UCSD-AML1 (cell line): ENCODE measurements at regions not wholly inside any gene's neighbourhood (a gene's known extent, or its start where the extent isn't known, plus 50 kb on each side); places are given as distances from the start of the nearest gene placed in this dataset.
A peak's percentile ranks its signal among the peaks of the same experiment; 100 is the strongest.

ENCODE experiments used
- DNase-seq: peaks from one replicate; lab custom pipeline; 2025; ENCODE audit not compliant: unreplicated experiment; lab: John Stamatoyannopoulos, UW

DNA sequence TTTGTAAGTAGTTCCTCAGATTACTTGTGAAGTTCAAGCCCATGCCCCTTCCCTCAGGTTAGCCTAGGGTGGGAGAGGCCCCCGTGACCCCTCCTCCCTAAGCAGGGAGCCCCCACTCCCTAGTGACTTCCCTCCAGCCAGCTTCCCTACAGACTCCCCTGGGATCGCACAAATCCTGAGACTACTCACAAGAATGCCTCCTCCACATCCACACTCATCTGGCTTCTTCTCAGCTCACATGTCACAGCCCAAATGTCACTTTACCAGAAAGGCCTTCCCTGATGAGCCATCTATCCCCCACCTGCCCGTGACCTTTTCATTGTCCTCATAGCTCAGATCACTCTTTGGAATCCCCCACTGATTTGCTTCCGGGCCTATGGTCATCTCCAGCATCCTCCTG is 96.7 kb upstream of the ARAP3 start:
- no peak for DNase-seq

- no peak for DNase-seq
Measured at GRCh38 chr5:141778206-141778605, 96.2 kb upstream of the ARAP3 start.

GRCh38 chr5:141777711-141778110 is 95.7 kb upstream of the ARAP3 start:
- no peak for DNase-seq

- DNase-seq = no peak
Measured at GRCh38 chr5:141777130-141777529, 95.1 kb upstream of the ARAP3 start.

DNA sequence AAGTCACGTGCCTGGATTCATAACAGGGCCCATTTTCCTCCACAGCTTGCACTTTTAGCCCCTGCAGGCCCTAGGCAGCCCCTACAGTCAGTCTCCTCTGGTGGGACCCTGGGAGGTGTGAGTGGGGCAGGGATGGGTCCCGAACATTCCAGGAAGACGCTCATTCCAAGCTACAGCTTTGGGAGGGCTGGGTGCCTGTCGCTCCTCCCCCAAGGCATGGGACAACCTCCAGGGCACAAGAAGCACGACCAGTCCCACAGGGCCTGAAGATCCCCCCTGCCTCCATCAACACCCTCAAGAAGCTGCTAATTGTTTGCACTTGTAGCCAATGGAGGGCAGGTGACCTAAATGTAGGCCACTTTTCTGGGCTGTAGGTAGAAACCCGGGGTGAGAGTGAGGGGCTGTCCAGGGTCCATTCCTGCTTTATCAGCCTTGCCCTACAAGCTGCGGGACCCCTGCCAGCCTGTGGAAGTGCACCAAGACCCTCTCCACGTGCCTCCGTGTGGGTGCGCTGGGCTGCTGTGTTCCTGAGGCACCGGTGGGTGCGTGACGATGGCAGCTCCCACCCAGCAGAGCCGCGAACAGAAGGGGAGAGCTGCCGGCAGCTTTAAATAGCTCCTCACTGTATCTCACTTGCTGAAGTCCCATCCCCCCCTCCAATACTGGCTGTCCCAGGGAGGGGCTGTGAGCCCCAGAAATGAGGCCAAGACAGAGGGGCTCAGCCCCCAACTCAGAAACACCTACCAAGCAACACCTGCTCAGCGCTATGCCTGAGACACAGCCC is 91.9 kb upstream of the ARAP3 start:
- no peak for DNase-seq

- DNase-seq = no peak
Measured at GRCh38 chr5:141772281-141772680, 90.3 kb upstream of the ARAP3 start.

- DNase-seq = no peak
Measured at GRCh38 chr5:141771562-141771961, 89.5 kb upstream of the ARAP3 start.

- no peak for DNase-seq
Measured at GRCh38 chr5:141771031-141771430, 89.0 kb upstream of the ARAP3 start.

GRCh38 chr5:141769671-141770070 is 87.6 kb upstream of the ARAP3 start:
- DNase-seq = no peak

- DNase-seq = no peak
Measured at GRCh38 chr5:141767671-141768070, 85.6 kb upstream of the ARAP3 start.

- no peak for DNase-seq
Measured at GRCh38 chr5:141765896-141766551, 84.0 kb upstream of the ARAP3 start.

DNA sequence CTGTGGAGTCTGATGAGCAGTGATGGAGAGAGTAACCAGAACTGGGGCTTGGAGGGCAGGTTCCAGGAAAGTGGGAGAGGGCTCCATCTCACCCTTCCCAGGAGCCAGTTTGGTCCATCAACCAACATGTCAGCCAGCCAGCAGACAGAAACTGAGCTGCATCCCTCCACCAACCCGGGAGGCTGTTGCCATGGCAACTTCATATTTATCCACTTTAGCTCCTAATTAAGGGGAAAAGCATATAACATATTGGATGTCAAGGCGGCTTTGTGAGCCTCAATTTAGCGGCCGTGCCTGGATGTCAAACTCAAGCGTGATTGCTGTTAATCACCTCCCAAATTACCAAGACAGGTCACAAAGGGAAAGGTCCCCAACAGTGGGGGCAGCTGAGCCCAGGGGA is 81.5 kb upstream of the ARAP3 start:
- DNase-seq = no peak

DNA sequence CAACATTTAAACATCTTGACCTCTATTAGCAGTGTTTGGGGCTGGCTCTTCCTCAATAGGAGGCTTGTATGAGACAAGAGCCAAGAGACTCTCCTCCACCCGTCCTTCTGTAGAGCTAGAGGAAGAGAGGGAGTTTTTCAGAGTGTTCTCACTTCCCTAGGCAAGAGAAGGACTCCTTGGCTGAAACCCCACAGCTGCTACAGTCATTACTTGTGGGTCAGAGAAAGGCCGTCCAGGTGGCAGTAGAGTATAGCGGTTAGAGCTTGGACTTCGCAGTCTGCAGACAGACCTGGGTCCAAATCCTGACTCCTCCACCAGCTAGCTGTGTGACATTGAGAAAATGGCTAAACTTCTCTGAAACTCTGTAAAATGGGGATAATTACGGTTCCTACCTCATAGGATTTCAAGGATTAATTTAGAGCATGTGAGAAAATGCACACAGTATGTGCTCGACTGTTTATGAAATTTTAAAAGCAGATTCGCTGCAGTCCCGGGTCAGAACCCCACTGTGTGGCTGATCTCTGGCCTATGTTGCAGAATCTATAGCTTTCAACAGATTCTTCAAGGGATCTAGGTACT is 80.8 kb upstream of the ARAP3 start:
- no peak for DNase-seq

- no peak for DNase-seq
Measured at GRCh38 chr5:141762316-141762715, 80.3 kb upstream of the ARAP3 start.

DNA sequence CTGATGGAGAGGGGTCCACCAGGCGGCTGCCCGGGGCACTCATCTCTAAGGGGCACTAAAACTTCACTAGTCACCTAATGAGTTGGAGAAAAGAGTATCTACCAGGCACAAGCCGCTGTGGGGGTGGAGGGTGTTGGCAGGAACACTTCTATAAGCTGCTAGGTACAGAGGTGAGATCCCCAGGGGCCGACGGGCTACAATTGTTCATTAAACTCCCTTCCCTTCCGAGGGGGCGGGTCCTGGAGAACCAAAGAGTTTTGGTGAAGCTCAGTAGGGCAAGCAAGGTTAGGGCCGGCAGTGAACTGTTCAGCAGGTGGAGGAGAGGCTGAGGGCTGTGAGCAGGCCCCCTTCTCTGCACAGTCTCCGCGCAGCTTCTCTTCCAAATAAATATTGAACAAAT is 78.7 kb upstream of the ARAP3 start:
- no peak for DNase-seq

DNA sequence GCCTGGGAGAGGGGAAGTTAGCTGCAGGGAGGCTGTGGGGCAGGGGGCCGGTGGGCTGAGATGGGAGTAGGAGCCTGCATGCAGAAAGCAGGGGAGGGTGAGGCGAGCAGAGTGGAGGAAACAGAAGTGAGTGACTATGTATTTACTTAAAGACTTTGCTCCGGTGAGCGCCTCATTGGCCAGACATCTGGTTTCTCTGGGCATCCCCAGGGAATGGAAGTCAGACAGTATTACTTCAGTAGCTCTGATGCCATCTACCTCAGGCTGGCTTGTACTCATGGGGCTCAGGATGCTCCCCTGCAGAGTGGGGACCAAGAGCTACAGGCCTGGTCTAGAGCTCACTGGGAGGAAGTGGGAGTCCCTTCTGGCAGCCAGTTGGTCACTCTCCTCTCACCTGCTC is 78.2 kb upstream of the ARAP3 start:
- DNase-seq = no peak

DNA sequence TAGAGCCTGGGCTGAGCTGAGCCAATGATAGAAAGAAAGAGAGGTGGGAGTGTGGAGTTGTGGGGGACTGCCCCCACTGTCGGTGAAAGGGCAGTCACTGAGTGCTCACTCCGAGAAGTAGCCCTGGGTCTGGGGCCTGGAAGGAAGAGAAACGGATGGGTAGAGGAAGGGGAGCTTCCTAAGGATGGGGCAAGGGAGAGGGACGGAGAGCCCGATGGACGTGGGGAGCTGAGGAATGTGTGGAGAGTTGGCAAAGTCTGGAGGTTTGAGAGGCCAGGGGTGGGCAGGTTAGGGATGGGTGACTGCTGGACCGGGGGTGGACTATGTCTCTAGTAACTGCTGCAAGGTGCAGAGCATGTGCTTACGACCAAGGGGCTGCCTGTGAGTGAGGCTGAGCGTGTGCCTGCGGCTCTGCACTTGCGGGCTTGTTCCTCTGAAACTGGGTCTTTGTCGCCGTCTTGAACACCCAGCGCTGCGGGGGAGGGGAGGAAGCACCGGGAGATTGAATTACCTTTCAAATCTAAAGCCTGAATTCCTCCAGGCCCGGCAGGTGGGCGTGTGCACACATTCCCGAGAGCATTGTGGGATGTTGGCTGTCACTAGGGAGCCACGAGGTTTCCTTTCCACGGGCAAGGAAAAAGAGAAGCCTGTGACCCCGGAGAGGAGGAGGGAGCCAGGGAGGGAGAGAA is 76.4 kb upstream of the ARAP3 start:
- no peak for DNase-seq

- DNase-seq = peak; percentile 20
Measured at GRCh38 chr5:141757402-141757801, 75.4 kb upstream of the ARAP3 start.

- no peak for DNase-seq
Measured at GRCh38 chr5:141756196-141756595, 74.2 kb upstream of the ARAP3 start.

DNA sequence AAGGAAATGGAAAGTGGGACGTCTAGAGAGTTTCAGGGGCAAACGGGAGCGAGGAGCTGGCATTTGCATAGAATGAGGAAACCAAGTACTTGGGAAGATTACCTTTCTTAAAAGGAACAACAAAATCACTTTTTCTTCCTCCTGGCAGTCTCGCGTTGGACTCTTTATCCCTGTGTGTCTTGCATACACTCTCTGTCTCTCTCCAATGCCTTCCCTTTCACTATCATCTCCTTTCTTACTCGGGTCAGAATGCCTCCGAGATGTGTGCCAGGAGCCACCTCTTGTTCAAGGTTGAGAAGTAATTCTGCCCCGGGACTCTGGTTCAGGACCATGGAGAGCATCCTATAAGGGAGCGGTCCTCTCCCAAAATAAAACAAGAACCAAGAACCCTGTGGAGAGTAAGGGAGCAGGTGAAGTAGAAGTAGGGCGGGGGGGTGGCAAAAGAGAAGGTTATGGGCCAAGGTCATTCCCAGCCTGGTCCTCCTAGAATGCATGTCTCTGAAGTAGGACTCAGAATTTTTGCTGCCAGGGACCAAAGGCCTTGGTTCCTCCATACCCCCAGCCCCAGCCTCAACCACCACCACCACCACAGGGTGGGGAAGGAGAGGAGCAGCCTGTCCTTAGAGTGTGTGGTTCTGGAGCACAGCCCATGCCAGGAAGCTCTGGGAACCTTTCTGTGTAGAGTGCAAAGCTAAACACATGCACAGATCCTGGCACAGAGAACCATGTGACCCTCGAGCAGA is 72.1 kb upstream of the ARAP3 start:
- DNase-seq = peak; percentile 15
